ENCODE measurements at regions not wholly inside any gene's neighbourhood (a gene's known extent, or its start where the extent isn't known, plus 50 kb on each side); places are given as distances from the start of the nearest gene placed in this dataset.
"Not testable (repeated sequence)": the region's sequence is repeated elsewhere in the genome, so short reads cannot be mapped to it uniquely, and the experiment has no call there.

GRCh38 chr2:234864506-234864905 lies 87.3 kb upstream of the SH3BP4 start:
- H3K4me3 ChIP-seq (ENCODE audit: low read length), result no peak overlapping the region
- DNase-seq (ENCODE audit: low read depth, low spot score), result no peak

GRCh38 chr2:234863043-234863934 lies 88.5 kb upstream of the SH3BP4 start:
- no peak for DNase-seq (ENCODE audit: low read depth, low spot score)

GRCh38 chr2:234861841-234862735 lies 89.7 kb upstream of the SH3BP4 start:
- DNase-seq (ENCODE audit: low read depth, low spot score), result no peak
- no peak overlapping the region for H3K4me3 ChIP-seq (ENCODE audit: low read length)

More at GRCh38 chr2:234863043-234863934, 88.5 kb upstream of the SH3BP4 start:
- H3K4me3 ChIP-seq (ENCODE audit: low read length), result no peak overlapping the region

GRCh38 chr2:234859330-234859872 lies 92.4 kb upstream of the SH3BP4 start:
- H3K4me3 ChIP-seq (ENCODE audit: low read length); DNase-seq (ENCODE audit: low read depth, low spot score): not testable (repeated sequence)

DNA sequence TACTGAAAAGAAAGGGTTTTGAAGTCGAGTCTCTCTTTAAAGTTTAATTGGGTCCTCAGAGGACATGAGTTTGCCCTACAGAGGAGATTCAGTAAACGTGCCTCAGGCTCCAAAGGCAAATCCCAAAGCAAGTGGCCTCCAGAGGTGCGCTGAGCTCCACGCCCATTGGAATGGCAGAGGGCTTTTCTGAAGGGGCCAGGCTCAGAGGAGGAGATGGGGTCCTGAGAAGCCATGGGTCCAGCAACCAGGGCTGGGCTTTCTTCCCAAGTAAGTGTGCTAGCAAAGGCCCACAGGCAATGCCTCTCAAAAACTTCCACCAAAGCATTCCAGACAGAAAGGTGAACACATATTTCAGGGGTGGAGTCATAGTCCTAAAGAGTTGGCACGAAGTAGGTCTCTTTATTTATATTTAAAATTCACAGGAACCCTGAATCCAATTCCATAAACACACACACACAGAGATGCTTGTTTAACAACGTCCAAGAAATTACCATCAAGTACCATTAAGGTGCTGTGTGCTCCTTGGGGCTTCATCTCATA lies 93.0 kb upstream of the SH3BP4 start:
- DNase-seq (ENCODE audit: low read depth, low spot score), result no peak
- no peak overlapping the region for H3K4me3 ChIP-seq (ENCODE audit: low read length)

DNA sequence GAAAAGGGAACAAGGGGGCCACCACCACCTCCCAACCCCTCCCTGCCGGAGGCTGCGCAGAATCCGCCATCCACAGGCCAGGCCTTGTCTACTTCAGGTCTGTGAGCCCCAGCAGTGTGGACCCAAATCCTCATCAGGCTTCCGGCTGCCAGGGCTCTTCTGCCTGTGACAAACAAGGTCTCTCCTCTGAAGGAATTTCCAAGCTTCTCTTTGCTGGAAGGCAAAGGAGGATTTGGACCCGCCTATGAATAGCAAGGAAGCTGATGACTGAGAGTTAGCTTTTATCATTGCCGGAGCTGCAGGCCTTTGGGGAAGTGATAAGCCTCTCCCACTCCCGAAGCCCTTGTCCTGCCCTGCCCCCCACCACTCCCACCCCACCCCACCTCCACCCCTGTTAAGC lies 93.7 kb upstream of the SH3BP4 start:
- H3K4me3 ChIP-seq (ENCODE audit: low read length), result no peak overlapping the region
- no peak for DNase-seq (ENCODE audit: low read depth, low spot score)

DNA sequence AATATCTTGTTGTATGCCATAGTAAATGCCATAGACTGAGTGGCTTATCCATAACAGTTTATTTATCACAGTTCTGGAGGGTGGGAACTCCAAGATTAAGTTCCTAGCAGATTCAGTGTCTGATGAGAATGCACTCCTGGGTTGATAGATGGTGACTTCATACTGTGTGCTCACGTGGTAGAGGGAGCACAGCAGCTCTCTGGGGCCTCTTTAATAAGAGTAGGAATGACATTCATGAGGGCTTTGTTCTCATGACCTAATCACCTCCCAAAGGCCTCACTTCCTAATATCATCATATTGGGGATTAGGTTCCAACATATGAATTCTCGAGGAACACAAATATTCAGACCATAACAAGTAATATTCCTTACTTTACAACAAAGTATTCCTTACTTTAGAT lies 98.1 kb upstream of the SH3BP4 start:
- no peak for DNase-seq (ENCODE audit: low read depth, low spot score)
- H3K4me3 ChIP-seq (ENCODE audit: low read length), result no peak overlapping the region

- H3K4me3 ChIP-seq (ENCODE audit: low read length), result no peak overlapping the region
- DNase-seq (ENCODE audit: low read depth, low spot score), result no peak
Measured at GRCh38 chr2:234852941-234853340, 98.9 kb upstream of the SH3BP4 start.

GRCh38 chr2:234852035-234852434 lies 99.8 kb upstream of the SH3BP4 start:
- no peak for DNase-seq (ENCODE audit: low read depth, low spot score)
- no peak overlapping the region for H3K4me3 ChIP-seq (ENCODE audit: low read length)

DNA sequence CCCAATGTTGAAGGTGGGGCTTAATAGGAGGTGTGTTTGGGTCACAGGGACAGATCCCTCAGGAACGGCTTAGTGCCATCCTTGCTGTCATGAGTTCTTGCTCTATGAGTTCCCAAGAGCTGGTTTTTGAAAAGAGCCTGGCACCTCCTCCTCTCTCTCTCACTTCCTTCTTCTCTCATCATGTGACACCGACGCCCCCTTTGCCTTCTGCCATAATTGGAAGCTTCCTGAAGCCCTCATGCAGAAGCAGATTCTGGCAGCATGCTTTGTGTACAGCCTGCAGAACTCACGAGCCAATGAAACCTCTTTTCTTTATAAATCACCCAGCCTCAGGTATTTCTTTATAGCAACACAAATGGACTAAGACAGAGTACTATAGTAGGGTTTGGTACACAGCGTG lies 100.4 kb upstream of the SH3BP4 start:
- no peak for DNase-seq (ENCODE audit: low read depth, low spot score)
- H3K4me3 ChIP-seq (ENCODE audit: low read length), result no peak overlapping the region

GRCh38 chr2:234850818-234851217 lies 101.0 kb upstream of the SH3BP4 start:
- H3K4me3 ChIP-seq (ENCODE audit: low read length), result no peak overlapping the region
- no peak for DNase-seq (ENCODE audit: low read depth, low spot score)

DNA sequence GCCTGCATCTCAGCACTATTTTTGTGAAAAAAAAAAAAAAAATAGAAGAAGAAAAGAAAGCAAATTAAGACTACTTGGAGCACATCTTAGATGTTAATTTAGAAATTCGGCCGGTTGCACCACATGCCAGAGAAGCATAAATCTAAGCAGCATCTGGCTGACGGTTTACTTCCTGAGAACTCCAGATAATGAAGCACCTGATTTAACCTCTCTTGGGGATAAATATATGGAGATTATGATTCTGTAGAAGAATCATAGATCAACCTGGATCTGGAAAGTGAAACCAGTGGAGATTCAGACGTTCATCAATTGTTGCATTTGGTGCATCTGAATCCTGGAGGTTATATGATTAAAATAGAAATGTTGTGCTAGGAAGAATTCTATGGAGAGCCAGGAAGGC lies 102.1 kb upstream of the SH3BP4 start:
- H3K4me3 ChIP-seq (ENCODE audit: low read length), result no peak overlapping the region
- DNase-seq (ENCODE audit: low read depth, low spot score), result no peak

- no peak overlapping the region for H3K4me3 ChIP-seq (ENCODE audit: low read length)
- no peak for DNase-seq (ENCODE audit: low read depth, low spot score)
Measured at GRCh38 chr2:234848578-234848977, 103.2 kb upstream of the SH3BP4 start.

- no peak for DNase-seq (ENCODE audit: low read depth, low spot score)
- H3K4me3 ChIP-seq (ENCODE audit: low read length), result no peak overlapping the region
Measured at GRCh38 chr2:234847639-234848038, 104.2 kb upstream of the SH3BP4 start.

DNA sequence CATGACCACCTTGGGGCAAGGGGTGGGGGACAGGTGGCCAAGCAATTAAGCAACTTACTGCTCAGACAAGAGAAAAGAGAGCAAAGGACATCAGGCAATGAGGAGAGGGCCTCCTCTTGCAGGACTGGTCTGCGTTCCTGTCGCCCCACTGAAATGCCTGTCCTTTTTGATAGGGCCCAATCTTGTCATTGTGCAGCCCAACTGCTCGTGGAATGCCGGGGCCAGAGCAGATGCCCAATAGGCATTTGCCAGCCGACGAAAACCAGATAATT lies 104.5 kb upstream of the SH3BP4 start:
- DNase-seq (ENCODE audit: low read depth, low spot score), result no peak
- H3K4me3 ChIP-seq (ENCODE audit: low read length), result no peak overlapping the region

- H3K4me3 ChIP-seq (ENCODE audit: low read length), result no peak overlapping the region
- DNase-seq (ENCODE audit: low read depth, low spot score), result no peak
Measured at GRCh38 chr2:234846599-234847363, 105.0 kb upstream of the SH3BP4 start.

- no peak for DNase-seq (ENCODE audit: low read depth, low spot score)
- no peak overlapping the region for H3K4me3 ChIP-seq (ENCODE audit: low read length)
Measured at GRCh38 chr2:234845602-234846590, 105.9 kb upstream of the SH3BP4 start.

GRCh38 chr2:234843411-234843810 lies 108.4 kb upstream of the SH3BP4 start:
- H3K4me3 ChIP-seq (ENCODE audit: low read length), result no peak overlapping the region
- no peak for DNase-seq (ENCODE audit: low read depth, low spot score)

Measured in Jurkat, Clone E6-1 (cell line).